GM19438 (cell line): ENCODE measurements at regions not wholly inside any gene's neighbourhood (a gene's known extent, or its start where the extent isn't known, plus 50 kb on each side); places are given as distances from the start of the nearest gene placed in this dataset.
"Not testable (repeated sequence)": the region's sequence is repeated elsewhere in the genome, so short reads cannot be mapped to it uniquely, and the experiment has no call there.

Source experiments
- ATAC-seq: cut with Tn5 transposase; IDR thresholded peaks from one replicate; pipeline ENCODE4 v1.9.1; 2021; ENCODE audit warnings: low read depth; ENCODE audit not compliant: unreplicated experiment

DNA sequence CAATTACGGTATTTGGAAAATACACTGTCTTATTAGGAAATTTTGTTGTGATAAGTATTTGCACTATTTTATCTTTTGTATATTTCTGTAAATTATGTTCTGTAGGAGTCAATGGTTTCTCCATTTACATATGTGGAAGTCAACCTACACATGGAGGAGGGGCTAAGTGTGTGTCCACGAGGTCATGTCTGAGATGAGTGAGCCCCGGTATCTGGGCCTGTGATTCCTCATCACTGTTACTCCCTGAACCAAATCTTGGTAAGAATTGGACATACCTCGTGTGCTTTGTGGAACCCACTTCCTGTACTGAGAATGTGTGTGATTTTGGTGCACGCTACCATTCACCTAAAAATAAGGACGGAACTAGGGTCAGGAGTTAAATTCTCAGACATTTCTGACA is 1105.5 kb downstream of the TMEM121 start:
- no peak for ATAC-seq

GRCh38 chr14:106633721-106634120 is 1107.3 kb downstream of the TMEM121 start:
- ATAC-seq: no peak

- no peak for ATAC-seq
These were observed 1109.2 kb downstream of the TMEM121 start for GRCh38 chr14:106635569-106635968.

DNA sequence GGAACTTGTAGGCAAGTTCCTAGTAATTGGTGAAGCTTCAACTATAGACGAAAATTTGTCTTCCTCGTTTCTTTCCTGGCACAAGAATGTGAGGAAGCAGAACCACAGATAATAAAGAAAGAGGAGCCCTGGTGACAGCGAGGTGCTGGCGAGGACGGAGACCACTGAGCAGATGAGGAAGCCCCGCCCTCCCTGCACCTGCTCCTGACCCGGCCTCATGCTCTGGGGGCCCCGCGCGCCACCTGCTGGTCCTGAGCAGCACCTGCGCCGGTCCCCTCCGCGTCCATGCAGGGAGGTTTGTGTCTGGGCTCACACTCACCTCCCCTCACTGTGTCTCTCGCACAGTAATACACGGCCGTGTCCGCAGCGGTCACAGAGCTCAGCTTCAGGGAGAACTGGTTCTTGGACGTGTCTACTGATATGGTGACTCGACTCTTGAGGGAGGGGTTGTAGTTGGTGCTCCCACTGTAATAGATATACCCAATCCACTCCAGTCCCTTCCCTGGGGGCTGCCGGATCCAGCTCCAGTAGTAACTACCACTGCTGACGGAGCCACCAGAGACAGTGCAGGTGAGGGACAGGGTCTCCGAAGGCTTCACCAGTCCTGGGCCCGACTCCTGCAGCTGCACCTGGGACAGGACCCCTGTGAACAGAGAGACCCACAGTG is 1112.5 kb downstream of the TMEM121 start:
- not testable (repeated sequence) for ATAC-seq

DNA sequence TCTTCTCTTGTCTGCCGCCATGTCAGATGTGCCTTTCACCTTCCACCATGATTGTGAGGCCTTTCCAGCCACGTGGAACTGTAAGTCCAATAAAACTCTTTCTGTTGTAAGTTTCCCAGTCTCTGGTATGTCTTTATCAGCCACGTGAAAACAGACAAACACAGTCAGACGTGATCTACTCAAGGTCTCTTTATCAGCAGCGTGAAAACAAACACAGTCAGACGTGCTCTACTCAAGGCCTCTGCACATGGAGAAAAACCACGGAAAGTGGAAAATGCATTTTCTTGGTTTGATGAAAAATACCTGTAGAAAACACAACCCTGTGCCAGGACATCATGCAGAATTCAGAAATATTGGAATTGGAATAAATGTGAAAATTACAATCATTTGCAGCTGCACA is 1115.7 kb downstream of the TMEM121 start:
- ATAC-seq: no peak

- ATAC-seq: not testable (repeated sequence)
These were observed 1116.6 kb downstream of the TMEM121 start for GRCh38 chr14:106642971-106643370.

- ATAC-seq: not testable (repeated sequence)
These were observed 1122.5 kb downstream of the TMEM121 start for GRCh38 chr14:106648874-106649273.

GRCh38 chr14:106651016-106651415 is 1124.6 kb downstream of the TMEM121 start:
- no peak for ATAC-seq

DNA sequence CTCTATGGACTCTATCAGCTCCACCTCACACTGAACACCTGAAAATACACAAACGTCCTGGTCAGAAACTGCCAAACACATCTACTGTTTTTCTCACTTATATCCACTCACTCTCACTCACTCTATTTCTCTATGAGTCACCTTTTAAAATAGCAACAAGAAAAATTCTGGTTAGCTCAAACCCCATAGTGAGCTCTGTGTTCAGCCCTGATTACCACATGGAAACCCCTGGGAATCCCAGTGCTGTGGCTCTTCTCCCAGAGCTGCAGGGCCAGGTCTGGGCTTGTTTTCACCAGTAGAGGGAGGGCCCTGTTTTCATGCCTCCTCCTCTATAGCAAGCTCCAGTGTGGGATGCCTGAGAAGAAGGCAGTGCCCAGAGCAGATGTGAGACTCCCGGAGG is 1126.1 kb downstream of the TMEM121 start:
- ATAC-seq: no peak

GRCh38 chr14:106657460-106657859 is 1131.1 kb downstream of the TMEM121 start:
- ATAC-seq: no peak

GRCh38 chr14:106658066-106658860 is 1131.9 kb downstream of the TMEM121 start:
- ATAC-seq: not testable (repeated sequence)

DNA sequence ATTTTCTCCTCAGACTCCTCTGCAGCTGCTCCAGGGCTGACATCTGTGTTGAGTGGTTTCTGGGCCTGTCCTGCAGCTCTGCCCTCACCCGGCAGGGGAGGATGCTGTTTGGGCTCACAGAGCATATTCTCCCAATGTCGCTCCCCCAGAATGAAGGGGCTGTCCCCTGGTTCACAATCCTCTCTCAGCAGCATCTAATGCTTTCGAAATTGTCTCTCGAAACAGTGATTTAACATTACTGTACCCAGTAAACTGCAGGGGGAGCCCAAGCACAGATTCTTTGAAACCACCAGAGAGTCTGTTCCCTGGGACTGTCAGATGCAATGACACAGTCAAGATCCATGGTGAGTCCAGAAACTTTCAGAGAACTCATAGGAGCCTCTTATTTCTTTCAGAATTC is 1135.2 kb downstream of the TMEM121 start:
- ATAC-seq: not testable (repeated sequence)

DNA sequence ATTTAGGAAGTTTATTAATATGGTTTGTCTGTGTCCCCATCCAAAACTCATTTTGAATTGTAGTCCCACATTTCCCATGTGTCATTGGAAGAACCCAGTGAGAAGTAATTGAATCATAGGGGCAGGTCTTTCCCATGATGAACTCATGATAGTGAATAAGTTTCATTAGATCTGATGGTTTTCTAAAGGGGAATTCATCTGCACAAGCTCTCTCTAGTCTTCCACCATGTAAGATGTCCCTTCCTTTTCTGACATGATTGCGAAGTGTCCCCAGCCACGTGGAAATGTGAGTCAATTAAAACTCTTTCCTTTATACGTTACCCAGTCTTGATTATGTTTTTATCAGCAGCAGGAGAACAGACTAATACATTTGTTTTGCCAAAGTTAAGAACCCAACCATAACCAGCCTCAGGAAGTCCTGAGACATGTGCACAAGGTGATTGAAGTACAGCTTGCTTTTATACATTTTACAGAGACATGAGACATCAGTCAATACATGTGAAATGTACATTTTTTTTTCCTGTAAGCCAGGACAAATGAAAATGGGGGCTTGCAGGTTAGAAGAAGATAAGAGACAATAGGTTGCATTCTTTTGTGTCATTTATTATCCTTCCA is 1136.7 kb downstream of the TMEM121 start:
- ATAC-seq: no peak

- ATAC-seq: not testable (repeated sequence)
These were observed 1137.5 kb downstream of the TMEM121 start for GRCh38 chr14:106663805-106664410.

GRCh38 chr14:106665814-106666213 is 1139.4 kb downstream of the TMEM121 start:
- no peak for ATAC-seq

DNA sequence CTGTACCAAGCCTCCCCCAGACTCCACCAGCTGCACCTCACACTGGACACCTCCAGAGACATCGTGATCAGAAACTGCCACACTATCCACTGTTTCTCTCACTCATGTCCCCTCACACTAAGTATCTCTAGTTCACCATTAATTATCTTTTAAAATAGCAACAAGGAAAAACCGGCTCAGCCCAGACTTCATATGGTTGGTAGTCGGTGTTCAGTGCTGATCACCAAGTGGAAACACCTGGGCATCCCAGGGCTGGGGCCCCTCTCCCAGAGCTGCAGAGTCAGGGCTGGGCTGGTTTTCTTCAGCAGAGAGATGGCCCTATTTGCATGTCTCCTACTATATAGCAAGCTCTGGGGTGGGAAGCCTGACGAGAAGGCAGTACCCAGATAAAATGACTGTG is 1140.0 kb downstream of the TMEM121 start:
- no peak for ATAC-seq

DNA sequence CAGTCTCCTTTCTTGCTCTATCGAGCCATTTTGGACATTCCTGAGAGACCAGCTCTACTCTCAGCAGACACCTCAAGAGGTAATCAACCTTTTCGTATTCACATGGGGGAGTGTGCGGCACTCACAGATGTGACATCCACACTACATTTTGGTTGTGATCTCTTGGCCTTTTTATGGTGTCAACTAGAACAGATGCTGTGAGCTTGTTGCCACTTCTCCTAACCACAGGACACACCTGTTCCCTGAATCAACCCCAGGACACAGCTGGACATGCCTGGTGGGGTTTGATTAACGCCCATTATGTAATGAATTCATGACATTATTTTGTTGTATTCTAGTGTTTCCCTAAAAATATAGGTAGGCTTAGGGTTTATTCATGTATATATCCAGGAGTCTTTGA is 1143.6 kb downstream of the TMEM121 start:
- ATAC-seq: no peak

DNA sequence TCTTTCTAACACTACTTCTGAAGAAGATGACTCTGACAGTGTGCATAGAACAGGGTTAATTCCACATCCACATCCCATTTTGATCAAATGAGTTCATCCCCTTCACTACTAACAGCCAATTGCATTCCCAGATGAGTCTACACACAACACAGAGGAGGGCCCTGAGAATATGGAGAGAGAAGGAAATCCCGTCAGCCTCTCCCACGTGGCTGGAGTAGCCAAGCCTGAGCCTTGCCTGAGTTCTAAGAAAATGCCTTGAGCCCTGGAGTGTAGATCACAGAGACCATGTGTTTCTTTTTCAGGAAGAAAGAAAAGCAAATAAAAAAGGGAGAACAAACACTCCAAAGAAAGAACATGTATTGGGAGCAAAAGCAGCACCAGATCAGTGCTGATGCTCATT is 1147.7 kb downstream of the TMEM121 start:
- ATAC-seq: not testable (repeated sequence)

GRCh38 chr14:106674509-106675125 is 1148.2 kb downstream of the TMEM121 start:
- not testable (repeated sequence) for ATAC-seq

GRCh38 chr14:106675716-106676115 is 1149.3 kb downstream of the TMEM121 start:
- not testable (repeated sequence) for ATAC-seq

- no peak for ATAC-seq
These were observed 1153.4 kb downstream of the TMEM121 start for GRCh38 chr14:106679776-106680175.
